Stimulated activated naive CD4-positive, alpha-beta T cell (primary cell): ENCODE measurements at regions not wholly inside any gene's neighbourhood (a gene's known extent, or its start where the extent isn't known, plus 50 kb on each side); places are given as distances from the start of the nearest gene placed in this dataset.

Experiments
- DNase-seq, 6 experiments: peaks; one replicate each; lab custom pipeline; 2025; lab: John Stamatoyannopoulos, UW

DNA sequence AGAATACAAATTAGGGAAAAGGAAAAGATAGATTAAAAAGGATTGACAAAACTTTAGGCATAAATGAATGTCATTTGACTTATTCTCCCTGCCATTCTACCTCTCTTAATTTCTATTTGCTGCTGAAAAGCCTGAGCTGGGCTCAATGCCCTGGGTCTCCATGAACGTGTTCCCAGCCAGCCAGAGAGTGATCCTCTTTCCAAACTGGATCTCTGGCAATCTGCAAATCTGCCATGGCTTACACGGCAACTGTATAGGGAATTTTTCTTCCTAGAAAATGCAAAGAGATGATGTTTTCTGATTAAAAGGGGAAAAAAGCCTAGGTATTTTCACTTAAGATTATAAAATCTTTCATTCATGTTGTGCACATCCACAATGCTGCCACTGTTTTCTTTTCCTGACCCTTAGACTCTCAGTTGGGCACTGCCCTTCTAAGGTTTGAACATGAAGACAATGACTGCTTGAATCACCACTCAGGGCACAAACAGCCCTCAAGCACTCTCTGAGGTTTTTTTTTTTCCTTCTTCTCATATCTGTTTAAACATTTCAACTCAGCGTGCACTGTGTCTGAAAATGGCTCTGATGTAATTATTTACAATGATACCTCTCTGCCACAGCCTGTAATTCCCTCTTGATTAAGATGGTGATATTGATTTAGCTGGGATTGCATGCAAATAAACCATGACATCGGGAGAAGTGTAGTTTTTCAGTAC is 60.3 kb downstream of the DACT1 start:
- no peak for DNase-seq

DNA sequence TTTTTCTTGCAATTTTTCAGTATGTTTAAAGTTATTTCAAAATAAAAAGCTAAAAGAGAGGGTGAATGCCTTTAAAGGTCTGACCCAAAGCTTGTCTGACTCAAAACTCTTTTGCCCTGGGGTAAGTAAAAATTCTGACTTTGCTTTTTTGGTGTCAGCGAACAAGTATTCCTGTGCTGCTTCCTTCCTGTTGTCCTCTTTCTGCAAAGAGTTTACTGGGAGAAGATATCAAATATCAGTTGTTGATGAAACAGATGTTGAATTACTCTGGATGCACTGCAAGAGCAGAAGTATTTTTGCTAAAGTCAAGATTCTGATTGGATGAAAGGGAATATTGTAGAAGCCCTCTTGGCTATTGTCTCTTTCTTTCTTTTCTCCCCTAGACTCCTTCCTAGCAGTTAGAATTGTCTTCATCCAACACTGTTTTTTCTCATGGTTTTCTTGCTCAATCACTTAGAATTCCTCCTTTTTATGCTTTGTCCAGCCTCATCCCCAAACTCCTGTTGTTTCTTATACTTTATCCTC is 62.0 kb downstream of the DACT1 start:
- DNase-seq, result no peak

DNA sequence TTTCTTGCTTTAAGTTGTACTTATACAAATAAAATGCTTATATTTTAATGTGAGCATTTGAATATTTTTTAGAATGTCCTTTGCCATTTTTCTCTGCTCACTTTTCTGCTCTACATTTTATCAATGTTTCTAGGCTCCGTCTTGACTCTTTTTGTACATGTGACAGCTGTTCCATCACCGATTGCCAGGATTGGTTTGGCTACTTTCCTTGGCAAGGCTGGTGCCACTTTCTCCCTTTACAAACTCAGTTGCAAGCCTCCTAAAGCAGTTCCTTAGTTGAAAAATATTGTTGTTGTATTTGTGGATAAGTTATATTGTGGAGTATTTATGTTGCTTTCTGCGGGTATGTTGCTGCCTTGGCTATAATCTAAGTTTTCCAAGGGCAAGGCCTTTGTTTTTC is 63.4 kb downstream of the DACT1 start:
- no peak for DNase-seq

DNA sequence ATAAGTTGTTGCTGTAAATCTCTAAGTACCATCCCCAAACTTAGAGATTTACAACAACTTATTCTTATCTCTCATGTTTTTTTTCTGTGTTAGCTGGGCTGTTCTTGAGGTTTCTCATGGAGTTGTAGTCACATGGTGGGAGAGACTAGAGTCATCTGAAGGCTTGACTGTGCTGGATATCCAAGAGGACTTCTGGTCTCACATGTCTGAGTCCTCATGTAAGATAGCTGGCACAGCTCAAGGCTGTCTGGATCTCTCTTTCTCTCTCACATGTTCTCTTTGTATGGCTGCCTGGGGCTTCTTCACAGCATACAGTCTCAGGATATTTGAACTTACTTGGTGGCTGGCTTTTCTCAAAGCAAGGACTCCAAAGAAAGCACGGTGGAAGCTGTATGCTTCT is 63.8 kb downstream of the DACT1 start:
- DNase-seq, result no peak

DNA sequence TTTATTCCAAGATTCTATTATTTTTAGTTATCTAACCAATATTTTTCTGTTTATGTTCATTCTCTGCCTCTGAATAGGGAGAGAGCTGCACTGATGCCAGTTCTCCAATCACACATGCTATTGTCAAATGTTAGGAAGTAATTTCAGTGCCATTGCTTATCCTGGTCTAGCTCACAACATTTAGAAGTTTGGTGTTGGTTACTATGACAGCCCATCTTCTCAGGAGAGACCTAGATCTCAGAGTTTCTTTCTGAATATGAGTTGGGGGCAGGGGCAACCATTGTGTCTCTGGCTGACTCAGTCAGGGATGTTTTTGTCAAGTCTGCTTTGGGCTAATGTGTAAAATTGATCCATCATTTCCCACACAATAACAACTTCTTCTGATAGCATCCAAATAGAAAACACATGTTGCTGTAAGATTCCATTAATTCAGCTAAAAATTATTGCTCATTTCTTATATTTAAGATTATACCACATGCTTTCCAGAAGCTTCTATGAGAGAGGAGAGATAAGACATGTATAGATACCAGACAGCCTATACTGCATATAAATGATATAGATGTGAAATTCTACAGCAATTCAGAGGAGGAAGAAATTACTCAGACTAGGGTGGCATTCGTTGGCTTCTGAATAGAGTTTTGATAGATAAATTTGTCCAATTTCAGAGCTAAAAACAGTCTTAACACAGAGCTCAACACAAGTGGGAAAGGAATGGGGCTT is 64.8 kb downstream of the DACT1 start:
- DNase-seq, result no peak

DNA sequence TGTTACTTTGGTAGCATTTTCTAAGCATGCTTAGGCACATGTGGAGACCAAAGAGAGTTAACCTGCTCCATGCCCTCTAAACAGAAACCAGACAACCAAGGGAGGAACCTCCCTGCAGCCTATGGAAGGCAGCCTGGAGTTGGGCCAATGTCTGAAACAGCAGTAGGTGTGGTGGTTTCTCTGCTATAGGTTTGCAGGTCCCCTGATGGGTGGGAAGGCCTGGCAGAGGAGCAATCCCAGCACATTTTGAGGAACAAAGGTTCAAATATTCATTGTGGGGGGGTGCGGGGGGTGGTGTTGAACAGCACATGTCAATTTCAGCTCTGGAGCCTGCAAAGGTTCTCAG is 65.4 kb downstream of the DACT1 start:
- no peak for DNase-seq

DNA sequence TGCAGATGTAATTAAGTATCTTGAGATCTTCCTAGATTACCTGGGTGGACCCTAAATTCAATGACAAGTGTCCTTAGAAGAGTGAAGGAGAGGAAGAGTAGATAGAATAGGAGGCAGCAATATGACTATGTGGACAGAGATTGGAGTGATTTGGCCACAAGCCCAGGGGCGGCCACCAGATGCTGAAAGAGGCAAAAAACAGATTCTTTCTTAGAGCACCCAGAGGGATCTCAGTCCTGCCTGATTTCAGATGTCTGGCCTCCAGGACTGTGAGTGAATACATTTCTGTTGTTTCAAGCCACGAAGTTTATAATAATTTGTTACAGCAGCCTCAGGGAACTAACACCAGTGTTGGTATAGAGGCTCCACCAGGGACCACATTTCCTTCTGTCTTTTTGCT is 67.3 kb downstream of the DACT1 start:
- DNase-seq, result no peak

DNA sequence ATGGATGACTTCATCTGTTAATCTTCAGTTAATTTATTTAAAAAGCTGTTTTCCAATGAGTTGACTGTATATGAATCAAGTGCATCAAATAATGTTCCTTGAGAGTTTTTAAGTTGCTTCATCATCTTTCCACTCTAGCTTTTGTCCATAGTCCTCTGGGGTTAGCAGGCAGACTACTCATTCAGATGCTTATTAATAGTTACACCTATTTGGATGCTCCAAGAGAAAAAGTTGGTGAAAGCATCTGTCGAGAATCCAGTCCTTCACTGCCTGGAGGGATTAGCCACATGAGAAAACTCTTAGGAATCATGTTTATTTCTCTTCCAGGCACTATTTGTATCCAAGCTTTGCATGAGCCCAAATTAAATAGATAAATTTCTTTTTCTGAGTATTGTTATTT is 70.2 kb downstream of the DACT1 start:
- no peak for DNase-seq

DNA sequence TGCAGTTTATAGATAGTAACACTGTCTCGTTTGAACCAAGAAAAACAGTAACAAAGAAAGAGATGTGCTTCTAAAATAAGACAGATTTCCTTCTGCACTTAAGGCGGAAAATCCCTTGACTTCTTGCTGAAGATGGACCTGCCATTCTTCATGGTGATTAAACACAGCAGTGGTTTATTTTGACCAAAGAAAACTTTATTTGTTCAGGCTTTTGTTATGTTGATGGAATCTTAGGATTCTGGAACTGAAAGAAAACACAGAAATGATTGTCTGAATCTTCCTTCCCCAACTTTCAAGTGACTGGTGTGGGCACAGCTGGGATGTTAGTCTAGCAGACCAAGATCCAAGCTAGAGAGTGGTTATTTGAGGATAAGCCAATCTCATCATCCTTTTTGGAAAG is 72.2 kb downstream of the DACT1 start:
- no peak for DNase-seq

DNA sequence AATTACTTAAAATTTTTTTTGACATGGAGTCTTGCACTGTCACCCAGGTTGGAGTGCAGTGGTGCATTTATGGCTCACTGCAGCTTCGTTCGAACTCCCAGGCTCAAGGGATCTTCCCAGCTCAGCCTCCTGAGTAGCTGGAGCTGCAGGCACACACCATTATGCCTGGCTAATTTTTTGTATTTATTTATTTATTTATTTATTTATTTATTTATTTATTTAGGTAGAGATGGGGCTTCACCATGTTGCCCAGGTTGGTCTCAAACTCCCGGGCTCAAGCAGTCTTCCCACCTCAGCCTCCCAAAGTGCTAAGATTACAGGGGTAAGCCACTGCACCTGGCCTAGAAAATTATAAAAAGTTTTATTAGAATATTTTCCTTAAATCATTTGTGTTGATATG is 73.6 kb downstream of the DACT1 start:
- DNase-seq, result no peak

DNA sequence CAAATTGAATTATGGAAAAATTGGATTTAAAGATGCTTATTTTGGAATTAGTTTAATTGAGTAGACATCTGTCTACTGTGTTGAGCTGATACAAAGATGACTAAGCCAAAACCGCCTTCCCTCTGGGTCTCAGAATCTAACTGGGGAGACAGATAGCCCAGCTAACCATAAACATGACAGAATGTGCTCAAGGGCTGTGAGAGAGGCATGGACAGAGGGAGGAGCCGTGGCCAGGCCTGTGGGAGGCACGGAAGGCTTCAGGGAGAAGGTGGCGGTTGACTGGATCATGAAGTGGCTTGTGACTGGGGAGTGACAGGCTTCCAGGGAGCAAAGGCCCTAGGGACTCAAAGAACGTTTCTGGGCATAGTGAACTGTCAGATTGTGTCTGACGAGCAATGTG is 74.6 kb downstream of the DACT1 start:
- DNase-seq, result no peak

DNA sequence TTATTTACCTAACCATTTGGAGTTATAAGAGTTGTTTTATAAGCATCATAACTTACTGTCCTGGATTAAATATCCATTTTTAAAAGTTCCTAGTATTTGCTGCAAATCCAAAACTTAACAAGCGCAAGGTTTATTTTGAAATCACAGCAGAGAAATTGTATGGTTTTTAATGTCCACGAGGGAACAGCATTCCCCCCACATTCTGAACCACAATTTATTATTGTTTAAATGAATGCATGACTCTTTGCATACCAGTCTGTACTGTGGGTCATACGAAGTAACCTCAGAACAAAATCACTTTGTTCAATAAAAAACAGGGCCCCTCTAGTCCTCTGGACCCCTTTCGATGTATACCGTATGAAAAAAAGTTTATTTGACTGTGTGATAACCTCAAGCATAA is 75.9 kb downstream of the DACT1 start:
- DNase-seq, result no peak

DNA sequence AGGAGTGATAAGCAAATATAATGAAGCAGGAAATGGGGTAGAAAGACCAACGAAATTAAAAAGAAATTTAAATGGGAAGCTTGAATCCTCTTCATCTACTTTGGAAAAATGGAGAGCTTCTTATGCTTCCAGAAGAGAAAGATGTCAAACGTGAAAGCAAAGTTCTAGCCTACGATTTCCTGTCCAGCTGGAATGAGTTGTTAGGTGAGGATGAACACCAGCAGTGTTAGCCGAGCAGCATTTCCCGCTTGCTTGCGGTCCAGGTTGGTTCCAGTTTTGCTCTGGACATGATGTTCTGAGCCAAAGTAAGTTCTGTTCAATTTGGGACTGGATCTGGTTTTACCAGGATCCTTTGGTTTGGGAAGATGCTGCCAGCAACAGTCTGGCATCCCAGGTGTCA is 78.9 kb downstream of the DACT1 start:
- DNase-seq, result no peak

DNA sequence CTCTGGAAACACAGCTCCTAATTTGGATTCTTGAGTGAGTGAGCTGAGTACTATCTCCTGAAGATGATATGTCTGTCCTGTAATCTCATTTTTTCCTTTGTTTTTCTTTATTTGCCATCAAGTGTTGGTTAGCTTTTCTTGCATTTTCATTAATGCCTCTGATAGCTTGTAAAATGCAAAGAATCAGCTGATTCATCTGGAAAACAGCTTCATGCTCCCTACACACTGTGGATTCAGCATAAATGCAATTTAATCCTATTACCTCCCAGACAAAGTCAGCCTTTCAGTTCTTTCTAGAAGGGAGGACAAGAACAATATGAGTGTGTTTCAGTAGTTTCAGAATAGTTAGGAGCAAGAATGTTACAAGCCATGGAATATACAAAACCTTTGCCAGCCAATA is 79.4 kb downstream of the DACT1 start:
- no peak for DNase-seq

DNA sequence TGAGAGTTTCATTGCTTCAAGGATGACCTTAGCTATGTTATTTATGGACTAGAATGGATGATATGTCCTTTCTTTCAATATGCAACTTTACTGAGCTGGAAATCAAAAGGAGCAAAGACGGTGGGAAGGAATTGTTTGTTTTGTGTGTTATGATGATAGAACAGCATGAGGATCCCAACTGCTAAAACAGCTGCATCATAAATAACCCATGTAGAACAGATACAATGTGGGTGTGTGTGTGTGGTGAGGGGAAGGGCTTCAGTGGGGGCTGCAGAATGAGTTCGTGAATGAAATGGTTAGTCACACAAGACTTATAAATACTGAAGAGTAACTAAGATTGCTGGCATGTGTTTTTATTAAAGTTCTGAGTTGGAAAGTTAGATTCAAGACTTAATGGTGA is 80.1 kb downstream of the DACT1 start:
- no peak for DNase-seq

DNA sequence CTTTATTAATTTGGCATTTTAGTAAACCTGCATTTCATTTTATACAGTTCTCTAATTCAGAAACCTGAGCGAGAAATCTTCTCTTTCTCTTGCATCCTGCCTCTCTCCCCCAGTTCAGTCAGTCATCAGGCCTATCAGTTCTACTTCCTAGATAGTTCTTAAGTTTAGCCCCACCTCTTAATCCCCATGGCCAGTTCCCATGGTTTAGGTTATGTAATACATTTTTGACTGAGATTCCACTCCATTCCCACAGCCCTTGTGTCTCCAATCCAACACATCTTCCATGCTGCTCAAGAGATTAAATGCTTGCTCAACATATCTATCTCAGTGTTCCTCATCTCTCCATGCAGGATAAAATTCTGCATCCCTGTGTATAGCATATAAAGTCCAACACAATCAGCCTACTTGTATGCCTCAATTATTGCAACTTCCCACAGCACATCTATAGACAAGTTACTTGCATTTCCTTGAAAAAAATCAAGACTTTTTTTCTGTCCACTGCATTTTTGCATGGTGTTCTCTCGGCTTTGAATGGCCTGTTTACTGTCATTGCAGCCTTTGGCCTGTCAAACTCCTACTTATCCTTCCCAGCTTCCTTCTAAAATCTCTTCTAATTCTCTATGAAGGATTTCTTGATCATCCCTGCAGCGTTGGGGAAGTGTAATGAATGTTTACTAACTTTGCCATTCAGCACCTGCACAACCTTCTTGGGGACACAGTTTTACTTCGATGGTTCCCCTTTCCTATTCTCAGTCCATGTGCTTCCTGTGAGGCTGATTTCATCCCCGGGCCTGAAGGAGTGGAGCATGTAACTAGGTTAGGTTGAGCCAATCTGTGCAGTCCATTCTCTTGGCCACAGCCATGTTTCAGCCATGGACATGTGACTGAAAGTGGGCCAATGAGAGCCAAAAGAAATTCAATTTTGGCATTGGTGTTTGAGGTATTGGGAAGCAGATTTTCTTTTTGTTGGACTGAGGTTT is 80.8 kb downstream of the DACT1 start:
- no peak for DNase-seq

DNA sequence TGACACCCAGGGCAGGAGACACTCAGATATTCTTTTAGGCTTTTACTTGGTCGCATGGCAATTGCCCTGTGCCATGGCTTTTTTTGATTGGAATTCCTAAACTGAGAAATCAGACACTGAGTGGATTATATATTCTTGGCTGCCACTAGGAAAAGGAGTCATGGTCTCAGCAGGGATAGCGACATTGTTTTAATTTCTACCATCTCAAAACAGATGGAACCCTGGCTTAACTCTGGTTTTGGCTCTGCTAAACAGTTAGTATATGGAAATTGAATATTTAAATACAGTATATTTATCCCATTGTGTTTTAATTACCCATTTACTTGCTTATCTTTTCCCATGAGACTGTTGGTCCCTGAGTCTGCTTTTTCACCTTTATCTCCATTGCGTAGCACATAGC is 84.0 kb downstream of the DACT1 start:
- DNase-seq, result no peak

DNA sequence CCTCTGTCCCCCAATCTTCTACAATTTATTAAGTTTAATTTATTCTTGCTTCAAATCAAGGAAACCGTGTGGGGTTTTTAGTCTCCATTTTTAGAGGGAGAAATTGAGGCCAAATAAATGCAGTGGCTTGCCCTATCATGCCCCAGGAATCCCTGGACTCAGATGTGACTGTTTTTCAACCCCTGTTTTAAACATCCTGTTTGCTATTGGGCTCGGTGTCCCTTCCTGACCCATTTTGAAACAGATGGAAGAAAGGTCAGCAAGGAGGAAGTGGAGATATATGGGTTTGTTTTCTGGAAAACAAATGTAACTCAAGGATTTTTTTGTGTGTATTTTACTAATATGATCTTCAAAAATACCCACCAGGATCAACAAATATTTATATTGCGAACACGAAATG is 84.7 kb downstream of the DACT1 start:
- DNase-seq, result no peak

DNA sequence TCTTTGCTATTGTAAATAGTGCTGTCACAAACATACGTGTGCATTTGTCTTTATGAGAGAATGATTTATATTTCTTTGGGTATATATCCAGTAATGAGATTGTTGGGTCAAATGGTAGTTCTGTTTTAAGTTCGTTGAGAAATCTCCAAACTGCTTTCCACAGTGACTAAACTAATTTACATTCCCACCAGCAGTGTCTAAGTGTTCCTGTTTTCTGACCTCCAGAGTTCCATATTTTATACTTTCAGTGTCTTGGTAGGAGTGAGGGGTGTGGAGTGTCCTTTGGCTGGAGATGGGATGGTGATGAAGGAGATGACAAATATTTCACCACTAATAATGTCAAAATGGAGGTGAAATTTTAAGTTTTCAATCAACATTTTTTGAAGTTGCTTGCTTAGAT is 86.4 kb downstream of the DACT1 start:
- no peak for DNase-seq

DNA sequence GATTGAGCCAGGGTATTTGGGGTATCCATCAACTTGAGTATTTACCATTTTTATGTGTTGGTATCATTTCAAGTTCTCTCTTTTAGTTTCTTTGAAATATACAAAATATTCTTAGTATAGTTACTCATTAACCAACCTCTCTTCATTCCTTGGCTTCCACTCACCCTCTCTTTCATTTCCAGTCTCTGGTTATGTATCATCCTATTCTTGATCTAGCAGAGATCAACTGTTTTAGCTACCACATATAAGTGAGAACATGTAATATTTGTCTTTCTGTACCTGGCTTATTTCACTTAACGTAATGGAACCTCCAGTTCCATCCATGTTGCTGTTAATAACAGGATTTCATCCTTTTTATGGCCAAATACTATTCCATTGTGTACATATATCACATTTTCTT is 86.9 kb downstream of the DACT1 start:
- DNase-seq, result no peak

DNA sequence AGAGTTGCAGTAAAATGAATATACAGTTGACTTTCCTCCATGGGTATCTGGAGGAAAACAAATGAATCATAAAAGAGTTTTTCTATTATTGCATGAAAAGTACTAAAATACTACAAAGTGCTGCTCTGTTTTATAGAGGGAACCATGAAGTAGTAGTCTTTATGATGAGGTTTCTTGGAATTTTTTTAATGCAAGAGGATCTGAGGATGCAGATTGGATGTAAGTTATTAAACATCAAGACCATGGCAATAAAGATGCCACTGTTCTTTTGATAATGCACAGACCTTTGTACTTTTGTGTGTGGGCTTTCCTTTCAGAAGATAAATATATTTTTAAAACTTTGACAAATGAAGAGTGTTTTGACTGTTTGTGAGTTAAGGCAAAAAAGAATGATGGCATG is 87.5 kb downstream of the DACT1 start:
- no peak for DNase-seq

DNA sequence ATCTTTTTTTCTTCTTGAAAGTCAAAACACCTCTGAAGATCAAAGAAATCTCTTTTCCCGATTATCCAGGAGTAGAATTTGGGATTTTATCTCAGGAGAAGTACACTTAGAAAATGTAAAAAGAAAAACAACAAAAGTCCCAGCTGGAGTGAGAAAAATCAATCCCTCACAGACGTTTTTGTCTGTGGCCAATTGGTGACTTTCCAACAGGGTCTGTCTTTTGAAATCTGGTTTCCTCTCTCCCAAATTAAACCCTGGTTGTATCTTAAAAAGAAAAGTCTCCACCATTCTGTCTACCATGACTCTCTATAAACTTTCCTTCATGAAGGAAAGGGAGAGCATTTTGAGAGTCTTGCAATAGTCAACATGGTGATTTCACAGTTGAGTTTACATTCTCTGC is 88.1 kb downstream of the DACT1 start:
- no peak for DNase-seq
